GM13976 (cell line): ENCODE measurements at regions not wholly inside any gene's neighbourhood (a gene's known extent, or its start where the extent isn't known, plus 50 kb on each side); places are given as distances from the start of the nearest gene placed in this dataset.

ENCODE experiments used
- DNase-seq: peaks from one replicate; pipeline ENCODE4 v3.0.0; 2012; ENCODE audit warnings: low spot score
- in situ Hi-C: fragments of 300-500 bp; cut with MboI; formaldehyde crosslinking; loops from one replicate; pipeline ENCODE4 v1.12.0; 2022; ENCODE audit warnings: low sequenced_read_pairs, mixed read lengths, inconsistent platforms; ENCODE audit not compliant: unreplicated experiment
- TF ChIP-seq, protein P1 (sequence below): IDR thresholded peaks from 2 replicates; pipeline ENCODE4 v1.5.1; 2012; ENCODE audit warnings: borderline replicate concordance, mild to moderate bottlenecking; ENCODE audit not compliant: insufficient read depth; ENCODE audit errors: extremely low read depth, missing control alignments, control extremely low read depth

DNA sequence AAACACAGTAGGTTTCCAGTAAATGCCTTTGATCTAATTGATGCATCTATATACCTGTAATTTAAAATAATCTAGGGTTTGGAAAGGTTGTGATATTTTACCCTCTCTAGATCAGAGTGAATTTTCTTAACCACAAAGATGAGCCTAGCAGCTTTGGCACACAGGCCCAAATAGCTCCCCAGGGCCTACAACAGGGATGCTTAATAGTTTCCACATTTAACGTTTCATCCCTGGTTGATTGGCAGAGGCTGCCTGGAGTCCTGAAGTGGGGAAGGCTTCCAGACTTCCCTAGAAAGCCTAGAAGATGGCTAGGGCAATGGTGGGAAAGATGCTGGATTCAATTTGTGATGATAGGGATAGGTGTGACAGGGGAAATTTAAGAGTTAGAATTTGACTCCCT lies 206.6 kb downstream of the NSG2 start:
- no peak for DNase-seq
- in situ Hi-C loops = no loop called here
- TF ChIP-seq, protein P1, sequence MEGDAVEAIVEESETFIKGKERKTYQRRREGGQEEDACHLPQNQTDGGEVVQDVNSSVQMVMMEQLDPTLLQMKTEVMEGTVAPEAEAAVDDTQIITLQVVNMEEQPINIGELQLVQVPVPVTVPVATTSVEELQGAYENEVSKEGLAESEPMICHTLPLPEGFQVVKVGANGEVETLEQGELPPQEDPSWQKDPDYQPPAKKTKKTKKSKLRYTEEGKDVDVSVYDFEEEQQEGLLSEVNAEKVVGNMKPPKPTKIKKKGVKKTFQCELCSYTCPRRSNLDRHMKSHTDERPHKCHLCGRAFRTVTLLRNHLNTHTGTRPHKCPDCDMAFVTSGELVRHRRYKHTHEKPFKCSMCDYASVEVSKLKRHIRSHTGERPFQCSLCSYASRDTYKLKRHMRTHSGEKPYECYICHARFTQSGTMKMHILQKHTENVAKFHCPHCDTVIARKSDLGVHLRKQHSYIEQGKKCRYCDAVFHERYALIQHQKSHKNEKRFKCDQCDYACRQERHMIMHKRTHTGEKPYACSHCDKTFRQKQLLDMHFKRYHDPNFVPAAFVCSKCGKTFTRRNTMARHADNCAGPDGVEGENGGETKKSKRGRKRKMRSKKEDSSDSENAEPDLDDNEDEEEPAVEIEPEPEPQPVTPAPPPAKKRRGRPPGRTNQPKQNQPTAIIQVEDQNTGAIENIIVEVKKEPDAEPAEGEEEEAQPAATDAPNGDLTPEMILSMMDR = no peak

GRCh38 chr5:174259696-174260420 lies 214.4 kb downstream of the NSG2 start:
- in situ Hi-C loops = no loop called here
- TF ChIP-seq, protein P1 = no peak
- no peak for DNase-seq

DNA sequence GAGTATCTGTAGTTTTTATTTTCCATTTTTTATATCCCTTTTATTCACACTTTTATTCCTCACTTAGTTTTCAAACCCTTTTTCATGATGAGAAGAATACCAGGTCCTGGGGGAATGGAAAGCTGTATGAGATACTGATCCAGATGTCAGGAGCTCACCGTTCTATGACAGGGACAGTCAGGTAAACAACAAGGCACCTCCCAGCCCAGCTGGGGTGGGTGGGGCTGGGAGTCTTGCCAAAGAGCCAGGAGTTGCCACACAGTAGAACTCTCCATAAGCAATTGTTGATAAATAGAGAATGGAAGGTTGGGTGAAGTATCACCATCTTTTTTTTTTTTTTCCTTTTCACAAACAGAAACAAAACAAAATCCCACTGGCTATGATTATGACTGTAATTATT lies 225.8 kb downstream of the NSG2 start:
- in situ Hi-C loops = no loop called here
- TF ChIP-seq, protein P1 = no peak
- DNase-seq = no peak

- DNase-seq = no peak
- TF ChIP-seq, protein P1 = no peak
- in situ Hi-C loops = no loop called here
These were observed 227.2 kb downstream of the NSG2 start for GRCh38 chr5:174272671-174273070.

DNA sequence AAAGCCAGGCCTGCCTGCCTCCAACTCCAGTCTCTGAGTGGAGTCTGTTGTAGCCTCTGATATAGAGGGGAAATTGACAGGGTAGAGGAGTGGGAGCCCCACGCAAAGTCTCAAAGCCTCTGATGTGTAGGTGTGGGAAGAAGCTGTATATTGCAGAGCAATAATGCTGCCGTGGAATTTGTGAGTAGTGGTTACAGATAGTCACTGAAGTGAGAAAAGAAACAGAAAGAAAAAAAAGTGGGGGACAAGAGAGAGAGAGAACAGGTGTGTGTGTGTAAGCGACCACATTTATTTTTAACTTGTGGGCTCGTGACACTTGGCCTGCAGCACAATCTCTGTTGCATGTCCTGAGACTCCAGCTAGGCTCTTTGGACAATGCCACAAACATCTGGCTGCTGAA lies 227.8 kb downstream of the NSG2 start:
- in situ Hi-C loops = no loop called here
- TF ChIP-seq, protein P1 = no peak
- peak; percentile 25 for DNase-seq

DNA sequence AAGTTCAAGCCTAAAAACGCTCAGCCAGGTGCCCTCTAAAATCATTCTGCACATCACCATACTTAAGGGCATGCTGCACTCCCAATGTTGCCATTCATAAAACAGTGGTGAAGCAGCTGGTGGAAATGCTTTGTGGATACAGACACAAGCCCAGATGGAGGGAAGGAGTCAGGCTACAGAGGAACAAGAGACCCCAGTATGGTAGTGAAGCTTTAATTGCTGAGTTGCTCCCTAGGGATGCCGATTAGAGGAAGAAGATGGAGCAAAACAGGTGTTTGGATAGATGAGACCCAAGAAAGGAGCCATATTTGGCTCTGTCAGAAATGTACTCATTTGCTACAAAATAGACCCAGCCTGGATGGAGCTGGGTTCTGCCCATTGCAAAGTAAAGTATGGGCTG lies 230.5 kb downstream of the NSG2 start:
- no peak for DNase-seq
- in situ Hi-C loops = no loop called here
- TF ChIP-seq, protein P1 = no peak

DNA sequence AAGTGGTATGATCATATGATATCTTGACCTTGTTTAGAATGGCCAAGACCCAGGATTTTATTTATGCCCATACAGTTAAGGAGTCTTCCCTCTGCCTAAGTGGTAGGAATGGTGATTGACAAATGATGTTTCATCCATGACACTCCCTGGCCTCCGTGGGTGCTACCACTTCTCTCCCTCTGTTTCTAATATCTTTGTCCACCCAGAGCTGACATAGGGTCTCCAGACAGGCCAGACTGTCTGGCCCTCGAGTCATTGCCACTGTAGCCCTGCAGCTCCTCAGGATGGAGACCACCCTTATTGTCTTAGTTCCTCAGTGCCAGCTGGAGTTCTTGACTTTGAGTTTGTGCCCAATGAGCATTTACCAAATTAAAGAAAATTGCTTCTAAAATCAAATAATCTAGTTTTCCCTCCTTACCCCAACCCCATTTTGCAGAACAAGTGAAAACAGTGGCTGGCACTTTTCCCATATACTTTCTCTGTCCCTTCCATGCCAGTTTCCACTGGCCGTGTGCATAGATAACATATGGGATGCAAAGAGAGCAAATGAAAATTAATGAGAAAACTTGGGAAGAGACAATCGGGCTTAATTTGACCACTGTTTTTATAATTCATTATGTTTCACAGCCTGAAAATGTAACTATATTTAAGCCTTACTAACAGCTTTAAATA lies 235.7 kb downstream of the NSG2 start:
- TF ChIP-seq, protein P1 = no peak
- DNase-seq = no peak
- in situ Hi-C loops = no loop called here
